T-cell (primary cell): ENCODE measurements at regions not wholly inside any gene's neighbourhood (a gene's known extent, or its start where the extent isn't known, plus 50 kb on each side); places are given as distances from the start of the nearest gene placed in this dataset.

Experiments
- ATAC-seq, 4 experiments: fragments of 200-7000 bp in 3 of 4; fragments of 150-1000 bp in 1 of 4; cut with Tn5 transposase; replicated peaks in 1 of 4; 1 replicate in 3 of 4; 2 replicates in 1 of 4; pipeline ENCODE4 v1.10.0; 2021; ENCODE audit warnings: moderate library complexity in 3 of 4, mild to moderate bottlenecking in 2 of 4, moderate number of reproducible peaks in 1 of 4
- CTCF ChIA-PET, 2 donors: fragments of 300-600 bp; sonication (Branson Sonifier 250); formaldehyde crosslinking; loops; one replicate each; lab custom pipeline; 2022; ENCODE audit warnings: antibody characterized with exemption in 2 of 2; lab: Charles Lee
- POLR2A ChIA-PET, 2 donors: fragments of 300-600 bp; sonication (Branson Sonifier 250); formaldehyde crosslinking; loops; one replicate each; lab custom pipeline; 2022; ENCODE audit warnings: antibody characterized with exemption in 2 of 2; lab: Charles Lee
- DNase-seq, 35 experiments: peaks; one replicate each; pipeline versions ENCODE4 v3.0.0 to v3.0.0-alpha.2; 2013 to 2023
- H3K27ac ChIP-seq: one replicate; pipeline ENCODE4 v1.5.1; 2013; ENCODE audit warnings: low read length
- H3K27me3 ChIP-seq, 2 experiments: replicated peaks in 1 of 2; 1 replicate in 1 of 2; 2 replicates in 1 of 2; pipeline versions ENCODE4 v1.6.1 to v1.7.0; 2013; ENCODE audit warnings: low read length in 1 of 2, mixed read lengths in 1 of 2; ENCODE audit not compliant: control insufficient read depth in 2 of 2, insufficient read depth in 2 of 2; ENCODE audit errors: extremely low read depth in 1 of 2
- H3K36me3 ChIP-seq, 2 donors: 1 replicate in 1 of 2; 2 replicates in 1 of 2; pipeline versions ENCODE4 v1.6.1 to v1.7.0; 2013; ENCODE audit warnings: low read length in 1 of 2; ENCODE audit not compliant: control insufficient read depth in 2 of 2, insufficient read depth in 1 of 2; ENCODE audit errors: extremely low read depth in 1 of 2
- H3K4me1 ChIP-seq, 2 experiments: 1 replicate in 1 of 2; 2 replicates in 1 of 2; pipeline versions ENCODE4 v1.6.1 to v1.7.0; 2013; ENCODE audit warnings: low read length in 2 of 2, mixed read lengths in 1 of 2; ENCODE audit not compliant: insufficient read depth in 2 of 2, control insufficient read depth in 1 of 2; ENCODE audit errors: extremely low read depth in 1 of 2
- H3K4me3 ChIP-seq, 2 donors: 1 replicate in 1 of 2; 2 replicates in 1 of 2; pipeline versions ENCODE4 v1.5.1 to v1.7.0; 2013; ENCODE audit warnings: mild to moderate bottlenecking in 2 of 2, low read length in 1 of 2, moderate library complexity in 1 of 2; ENCODE audit not compliant: control insufficient read depth in 1 of 2; ENCODE audit errors: extremely low read depth in 1 of 2
- H3K9me3 ChIP-seq: 2 replicates; pipeline ENCODE4 v1.7.0; 2013
- H3K27ac Mint-ChIP-seq, 2 donors: one replicate each; pipeline ENCODE4 v1.8.0; 2020 to 2021; ENCODE audit warnings: mild to moderate bottlenecking in 2 of 2, mixed read lengths in 2 of 2
- H3K27me3 Mint-ChIP-seq, 2 donors: one replicate each; pipeline ENCODE4 v1.8.0; 2021 to 2022; ENCODE audit warnings: mixed read lengths in 2 of 2
- H3K36me3 Mint-ChIP-seq: one replicate; pipeline ENCODE4 v1.8.0; 2021; ENCODE audit warnings: mixed read lengths
- H3K4me1 Mint-ChIP-seq, 3 donors: one replicate each; pipeline ENCODE4 v1.8.0; 2020 to 2022; ENCODE audit warnings: mixed read lengths in 3 of 3, mild to moderate bottlenecking in 1 of 3
- H3K4me3 Mint-ChIP-seq, 3 donors: one replicate each; pipeline ENCODE4 v1.8.0; 2020 to 2022; ENCODE audit warnings: mild to moderate bottlenecking in 3 of 3, mixed read lengths in 3 of 3, moderate library complexity in 3 of 3
- H3K9me3 Mint-ChIP-seq, 3 donors: one replicate each; pipeline ENCODE4 v1.8.0; 2020 to 2022; ENCODE audit warnings: mixed read lengths in 3 of 3
- WGBS: methylation state at CpG from one replicate; pipeline ENCODE4 v1.1.5; 2013; ENCODE audit warnings: missing lambda C conversion rate; ENCODE audit not compliant: insufficient coverage; 5-methylcytosine and 5-hydroxymethylcytosine counted together

DNA sequence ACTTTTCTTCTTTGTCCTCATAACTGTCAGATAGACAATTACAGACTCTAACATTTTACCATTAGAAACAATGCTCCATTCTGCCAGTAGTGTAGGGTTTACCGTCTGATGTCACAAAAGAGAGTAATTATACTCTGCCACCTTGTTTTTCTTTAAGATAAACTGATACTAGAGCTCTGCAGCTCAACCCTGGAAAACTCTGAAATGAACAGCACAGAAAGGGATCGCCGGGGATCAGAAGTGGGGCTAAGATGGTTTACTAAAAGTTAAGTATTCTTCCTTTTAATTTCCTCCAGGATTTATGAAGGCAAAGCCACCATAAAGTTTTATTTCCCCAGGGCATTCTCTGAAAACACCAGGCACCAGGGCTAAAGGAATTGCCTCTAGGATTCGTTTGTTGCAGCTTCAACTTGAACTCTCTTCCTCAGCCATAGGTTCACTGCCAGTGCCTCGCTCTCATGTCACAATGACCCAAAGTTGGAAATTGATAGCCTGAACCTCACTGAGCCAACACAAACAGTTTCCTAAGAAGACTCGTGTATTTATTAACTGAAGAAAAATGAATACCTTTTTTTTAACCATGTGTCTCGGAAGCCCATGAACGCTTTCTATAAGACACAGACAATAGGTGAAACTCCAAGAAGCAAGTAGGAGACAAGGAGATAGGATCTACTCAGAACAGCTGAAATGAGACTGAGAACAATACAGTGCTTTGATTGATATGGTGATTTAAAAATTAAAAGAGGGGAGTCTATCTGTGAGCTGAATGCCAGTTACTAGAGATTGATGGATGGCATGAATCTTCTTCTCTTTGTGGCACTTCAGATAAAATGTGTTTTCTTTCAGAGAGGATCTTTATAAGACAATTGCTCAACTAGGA, 121.5 kb upstream of the SPATS2L start:
- no peaks in the 10 kb centered on the region for H3K36me3 ChIP-seq
- H3K4me1 ChIP-seq = no peaks in the 10 kb centered on the region
- peaks cover 0 to 25% of the 10 kb centered on the region in 2 experiments for H3K27me3 ChIP-seq
- Mint-ChIP-seq H3K27ac (no peak overlapping the region), H3K27me3 (peaks cover 8 to 23% of the 10 kb centered on the region in 2 donors), H3K9me3 (no peaks in the 10 kb centered on the region), H3K4me3 (no peak overlapping the region), H3K4me1 (no peaks in the 10 kb centered on the region), H3K36me3 (no peaks in the 10 kb centered on the region)
- 67% methylated on average over 3 of the region's 8 CpGs for WGBS
- ChIA-PET POLR2A (no interaction called here), CTCF (no interaction called here)
- no peaks in the 10 kb centered on the region for H3K9me3 ChIP-seq
- ATAC-seq = no peak
- no peak for DNase-seq
- H3K4me3 ChIP-seq = no peak overlapping the region
- H3K27ac ChIP-seq = no peak overlapping the region

GRCh38 chr2:200185628-200186000, 120.9 kb upstream of the SPATS2L start:
- WGBS = no CpG with 5 or more reads among the region's 5 CpGs

DNA sequence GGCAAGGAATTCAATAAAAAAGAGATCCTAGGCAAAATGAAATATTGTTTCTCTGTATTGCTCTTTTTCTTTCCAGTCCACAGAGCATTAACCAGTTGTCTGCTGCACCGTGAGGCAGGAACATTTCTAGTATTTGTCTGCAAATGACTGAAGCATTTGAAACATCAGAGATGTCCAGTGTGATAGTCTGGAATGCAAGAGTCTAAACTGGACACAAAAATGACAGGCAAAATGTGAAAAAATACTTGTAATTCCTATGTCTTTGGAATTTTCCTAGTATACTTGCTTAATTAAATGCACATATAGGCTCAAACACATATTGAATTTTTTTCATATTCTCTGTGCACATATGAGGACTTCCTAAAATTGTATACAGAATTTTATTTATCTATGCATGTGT, 120.5 kb upstream of the SPATS2L start:
- no peaks in the 10 kb centered on the region for H3K4me1 Mint-ChIP-seq
- no CpG with 5 or more reads among the region's 1 CpG for WGBS
- no peak overlapping the region for H3K4me3 Mint-ChIP-seq
- H3K27ac Mint-ChIP-seq = no peak overlapping the region
- DNase-seq (no peak), ATAC-seq (no peak)
- no peak overlapping the region for H3K4me3 ChIP-seq
- H3K4me1 ChIP-seq = no peaks in the 10 kb centered on the region
- no peak overlapping the region for H3K27ac ChIP-seq
- peaks cover 0 to 17% of the 10 kb centered on the region in 2 experiments for H3K27me3 ChIP-seq
- H3K36me3 Mint-ChIP-seq = no peaks in the 10 kb centered on the region
- CTCF ChIA-PET = no interaction called here
- POLR2A ChIA-PET = no interaction called here
- H3K9me3 Mint-ChIP-seq = no peaks in the 10 kb centered on the region
- peaks cover 4 to 16% of the 10 kb centered on the region in 2 donors for H3K27me3 Mint-ChIP-seq
- no peaks in the 10 kb centered on the region for H3K9me3 ChIP-seq
- H3K36me3 ChIP-seq = no peaks in the 10 kb centered on the region

More at GRCh38 chr2:200185628-200186000, 120.9 kb upstream of the SPATS2L start:
- Mint-ChIP-seq H3K27ac (no peak overlapping the region), H3K4me3 (no peak overlapping the region), H3K4me1 (no peaks in the 10 kb centered on the region), H3K27me3 (peaks cover 4 to 17% of the 10 kb centered on the region in 2 donors), H3K9me3 (no peaks in the 10 kb centered on the region), H3K36me3 (no peaks in the 10 kb centered on the region)
- no peak for DNase-seq
- no peaks in the 10 kb centered on the region for H3K36me3 ChIP-seq
- ChIA-PET CTCF (no interaction called here), POLR2A (no interaction called here)
- H3K4me3 ChIP-seq = no peak overlapping the region
- ATAC-seq = no peak
- H3K9me3 ChIP-seq = no peaks in the 10 kb centered on the region
- no peak overlapping the region for H3K27ac ChIP-seq
- H3K27me3 ChIP-seq = peaks cover 0 to 21% of the 10 kb centered on the region in 2 experiments
- no peaks in the 10 kb centered on the region for H3K4me1 ChIP-seq

- H3K36me3 ChIP-seq = no peaks in the 10 kb centered on the region
- no peaks in the 10 kb centered on the region for H3K4me1 Mint-ChIP-seq
- ATAC-seq (no peak), DNase-seq (no peak)
- peaks cover 0 to 6% of the 10 kb centered on the region in 2 experiments for H3K27me3 ChIP-seq
- no peaks in the 10 kb centered on the region for H3K4me1 ChIP-seq
- no peak overlapping the region for H3K4me3 Mint-ChIP-seq
- WGBS = no CpG with 5 or more reads among the region's 3 CpGs
- CTCF ChIA-PET = no interaction called here
- no peaks in the 10 kb centered on the region for H3K9me3 ChIP-seq
- POLR2A ChIA-PET = no interaction called here
- no peaks in the 10 kb centered on the region for H3K36me3 Mint-ChIP-seq
- no peak overlapping the region for H3K27ac ChIP-seq
- no peak overlapping the region for H3K4me3 ChIP-seq
- no peak overlapping the region for H3K27ac Mint-ChIP-seq
- no peaks in the 10 kb centered on the region for H3K9me3 Mint-ChIP-seq
- H3K27me3 Mint-ChIP-seq = peaks cover 10 to 18% of the 10 kb centered on the region in 2 donors
These were observed 117.6 kb upstream of the SPATS2L start for GRCh38 chr2:200188876-200189275.

DNA sequence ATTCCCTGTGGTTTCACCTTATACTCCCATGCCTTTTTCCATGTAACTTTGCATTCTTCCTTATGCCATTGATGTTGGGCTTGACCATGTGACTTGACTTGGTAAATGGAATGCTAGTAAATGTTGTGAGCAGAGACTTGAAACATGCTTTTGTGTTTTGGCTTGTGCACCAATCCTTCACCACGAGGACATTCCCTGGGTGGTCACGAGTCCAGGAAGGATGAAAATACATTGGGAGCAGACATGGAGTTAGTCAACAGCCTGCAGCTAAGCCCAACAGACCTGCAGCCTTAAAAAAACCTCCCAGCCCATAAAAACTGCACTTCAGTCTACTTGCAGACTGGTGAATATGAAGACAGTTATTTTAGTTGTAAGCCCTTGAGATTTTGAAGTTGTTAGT, 116.5 kb upstream of the SPATS2L start:
- Histone ChIP-seq H3K4me1 (no peaks in the 10 kb centered on the region), H3K27ac (no peak overlapping the region), H3K36me3 (no peaks in the 10 kb centered on the region), H3K4me3 (no peak overlapping the region), H3K27me3 (no peaks in the 10 kb centered on the region), H3K9me3 (no peaks in the 10 kb centered on the region)
- H3K27me3 Mint-ChIP-seq = peaks cover 14 to 17% of the 10 kb centered on the region in 2 donors
- CTCF ChIA-PET = no interaction called here
- POLR2A ChIA-PET = no interaction called here
- no peak overlapping the region for H3K27ac Mint-ChIP-seq
- no peaks in the 10 kb centered on the region for H3K9me3 Mint-ChIP-seq
- H3K4me1 Mint-ChIP-seq = no peaks in the 10 kb centered on the region
- no peak overlapping the region for H3K4me3 Mint-ChIP-seq
- no peak for ATAC-seq
- WGBS = no CpG with 5 or more reads among the region's 2 CpGs
- DNase-seq = no peak
- no peaks in the 10 kb centered on the region for H3K36me3 Mint-ChIP-seq

- Histone ChIP-seq H3K27me3 (peaks cover 0 to 6% of the 10 kb centered on the region in 2 experiments), H3K4me3 (no peak overlapping the region), H3K4me1 (no peaks in the 10 kb centered on the region), H3K36me3 (no peaks in the 10 kb centered on the region), H3K9me3 (no peaks in the 10 kb centered on the region), H3K27ac (no peak overlapping the region)
- Mint-ChIP-seq H3K4me1 (no peaks in the 10 kb centered on the region), H3K9me3 (no peaks in the 10 kb centered on the region), H3K36me3 (no peaks in the 10 kb centered on the region), H3K27ac (no peak overlapping the region), H3K27me3 (peaks cover 25 to 28% of the 10 kb centered on the region in 2 donors), H3K4me3 (no peak overlapping the region)
- CTCF ChIA-PET = no interaction called here
- no peak for DNase-seq
- ATAC-seq = no peak
- no CpG with 5 or more reads among the region's 3 CpGs for WGBS
- POLR2A ChIA-PET = interaction anchor here in 1 of 2 donors (0.6 kb wide), 1 partner anchor 329 kb away, joined by 5 read pairs; no protein-coding TSS in a partner anchor
These were observed 113.2 kb upstream of the SPATS2L start for GRCh38 chr2:200193331-200193730.
